Neural cell (in vitro differentiated cells): ENCODE measurements at regions not wholly inside any gene's neighbourhood (a gene's known extent, or its start where the extent isn't known, plus 50 kb on each side); places are given as distances from the start of the nearest gene placed in this dataset.

Experiments
- H2AFZ ChIP-seq: fragments of 200-600, 300-800 bp; sonication (generic), shearing (Covaris generic); 2 replicates; pipeline ENCODE4 v1.6.0; 2014; ENCODE audit warnings: low read depth, mild to moderate bottlenecking, antibody characterized with exemption, low read length, moderate library complexity
- H3F3A ChIP-seq: fragments of 200-600 bp; shearing (Covaris generic); 2 replicates; pipeline ENCODE4 v1.6.1; 2016; ENCODE audit warnings: mild to moderate bottlenecking, moderate library complexity, mixed read lengths, antibody characterized with exemption, low read length; ENCODE audit not compliant: insufficient read depth, poor library complexity, severe bottlenecking
- H3K27ac ChIP-seq: fragments of 200-600, 300-800 bp; sonication (generic), shearing (Covaris generic); 2 replicates; pipeline ENCODE4 v1.5.1; 2014; ENCODE audit warnings: mild to moderate bottlenecking, low read length, moderate library complexity
- H3K27me3 ChIP-seq: fragments of 300-800, 200-600 bp; sonication (generic), shearing (Covaris generic); 2 replicates; pipeline ENCODE4 v1.6.0; 2014; ENCODE audit warnings: mild to moderate bottlenecking, low read depth, low read length, moderate library complexity; ENCODE audit not compliant: insufficient read depth
- H3K36me3 ChIP-seq: fragments of 300-800, 200-600 bp; sonication (generic), shearing (Covaris generic); 2 replicates; pipeline ENCODE4 v1.5.1; 2014; ENCODE audit warnings: mild to moderate bottlenecking, antibody characterized with exemption, low read length, moderate library complexity; ENCODE audit not compliant: insufficient read depth
- H3K4me2 ChIP-seq: fragments of 300-800, 200-600 bp; sonication (generic), shearing (Covaris generic); 2 replicates; pipeline ENCODE4 v1.6.0; 2014; ENCODE audit warnings: mild to moderate bottlenecking, low read length
- H3K4me3 ChIP-seq: fragments of 300-800, 200-600 bp; sonication (generic), shearing (Covaris generic); 2 replicates; pipeline ENCODE4 v1.5.1; 2014; ENCODE audit warnings: mild to moderate bottlenecking, low read length, moderate library complexity
- H3K79me2 ChIP-seq: fragments of 200-600 bp; shearing (Covaris generic); replicated peaks from 2 replicates; pipeline ENCODE4 v1.6.0; 2014; ENCODE audit warnings: mild to moderate bottlenecking, low read length, moderate library complexity; ENCODE audit not compliant: insufficient read depth
- H3K9ac ChIP-seq: fragments of 300-800, 200-600 bp; sonication (generic), shearing (Covaris generic); 2 replicates; pipeline ENCODE4 v1.6.1; 2016; ENCODE audit warnings: mild to moderate bottlenecking, low read length, mixed read lengths
- H3K9me2 ChIP-seq: fragments of 200-600 bp; shearing (Covaris generic); 2 replicates; pipeline ENCODE4 v1.6.1; 2016; ENCODE audit warnings: mild to moderate bottlenecking, low read length, mixed read lengths; ENCODE audit not compliant: insufficient read depth
- H3K9me3 ChIP-seq: fragments of 200-600, 300-800 bp; sonication (generic), shearing (Covaris generic); 2 replicates; pipeline ENCODE4 v1.6.1; 2016; ENCODE audit warnings: mild to moderate bottlenecking, mixed run types, low read length, moderate library complexity, mixed read lengths
- H4K20me1 ChIP-seq: fragments of 200-600 bp; shearing (Covaris generic); 2 replicates; pipeline ENCODE4 v1.6.1; 2016; ENCODE audit warnings: mild to moderate bottlenecking, mixed run types; ENCODE audit not compliant: insufficient read depth
- CTCF ChIP-seq: fragments of 450-650 bp; IDR thresholded peaks from 2 replicates; pipeline ENCODE4 v1.5.1; 2014; ENCODE audit warnings: antibody characterized with exemption, mild to moderate bottlenecking, moderate library complexity; ENCODE audit not compliant: poor library complexity, severe bottlenecking
- EP300 ChIP-seq: fragments of 450-650 bp; conservative IDR thresholded peaks from 2 replicates; pipeline ENCODE4 v1.6.1; 2014; ENCODE audit warnings: antibody characterized with exemption, mild to moderate bottlenecking, moderate library complexity; ENCODE audit not compliant: poor library complexity, severe bottlenecking
- EZH2 ChIP-seq: fragments of 200-600, 300-800 bp; shearing (Covaris generic), sonication (generic); IDR thresholded peaks from 2 replicates; pipeline ENCODE4 v1.6.1; 2014; ENCODE audit warnings: antibody characterized with exemption, low read length, borderline replicate concordance, mild to moderate bottlenecking; ENCODE audit not compliant: insufficient read depth, poor library complexity, severe bottlenecking
- MXI1 ChIP-seq: fragments of 450-650 bp; conservative IDR thresholded peaks from 2 replicates; pipeline ENCODE4 v1.6.1; 2014; ENCODE audit warnings: antibody characterized with exemption, mild to moderate bottlenecking; ENCODE audit not compliant: poor library complexity, severe bottlenecking
- POLR2AphosphoS5 ChIP-seq: IDR thresholded peaks from 2 replicates; pipeline ENCODE4 v1.6.1; 2012
- RAD21 ChIP-seq: fragments of 450-650 bp; conservative IDR thresholded peaks from 2 replicates; pipeline ENCODE4 v1.6.1; 2014; ENCODE audit warnings: antibody characterized with exemption, mild to moderate bottlenecking, moderate library complexity
- SMC3 ChIP-seq: fragments of 450-650 bp; conservative IDR thresholded peaks from 2 replicates; pipeline ENCODE4 v1.6.1; 2014; ENCODE audit warnings: antibody characterized with exemption, mild to moderate bottlenecking, moderate library complexity; ENCODE audit not compliant: poor library complexity
- TAF1 ChIP-seq: IDR thresholded peaks from 2 replicates; pipeline ENCODE4 v1.6.1; 2012; ENCODE audit warnings: low read depth
- TF ChIP-seq, protein P1 (sequence below): IDR thresholded peaks from 2 replicates; pipeline ENCODE4 v1.6.1; 2012; ENCODE audit warnings: borderline replicate concordance

GRCh38 chr4:100842856-100843255 is 325.0 kb upstream of the EMCN start:
- Histone ChIP-seq H3K36me3 (no peaks in the 10 kb centered on the region), H3K9me2 (no peaks in the 10 kb centered on the region), H3F3A (no peaks in the 10 kb centered on the region), H2AFZ (no peak overlapping the region), H3K9ac (no peak overlapping the region), H3K27me3 (no peaks in the 10 kb centered on the region), H4K20me1 (no peaks in the 10 kb centered on the region), H3K4me2 (no peak overlapping the region), H3K4me3 (no peak overlapping the region), H3K27ac (no peak overlapping the region), H3K79me2 (no peaks in the 10 kb centered on the region), H3K9me3 (no peaks in the 10 kb centered on the region)
- TF ChIP-seq, protein P1, sequence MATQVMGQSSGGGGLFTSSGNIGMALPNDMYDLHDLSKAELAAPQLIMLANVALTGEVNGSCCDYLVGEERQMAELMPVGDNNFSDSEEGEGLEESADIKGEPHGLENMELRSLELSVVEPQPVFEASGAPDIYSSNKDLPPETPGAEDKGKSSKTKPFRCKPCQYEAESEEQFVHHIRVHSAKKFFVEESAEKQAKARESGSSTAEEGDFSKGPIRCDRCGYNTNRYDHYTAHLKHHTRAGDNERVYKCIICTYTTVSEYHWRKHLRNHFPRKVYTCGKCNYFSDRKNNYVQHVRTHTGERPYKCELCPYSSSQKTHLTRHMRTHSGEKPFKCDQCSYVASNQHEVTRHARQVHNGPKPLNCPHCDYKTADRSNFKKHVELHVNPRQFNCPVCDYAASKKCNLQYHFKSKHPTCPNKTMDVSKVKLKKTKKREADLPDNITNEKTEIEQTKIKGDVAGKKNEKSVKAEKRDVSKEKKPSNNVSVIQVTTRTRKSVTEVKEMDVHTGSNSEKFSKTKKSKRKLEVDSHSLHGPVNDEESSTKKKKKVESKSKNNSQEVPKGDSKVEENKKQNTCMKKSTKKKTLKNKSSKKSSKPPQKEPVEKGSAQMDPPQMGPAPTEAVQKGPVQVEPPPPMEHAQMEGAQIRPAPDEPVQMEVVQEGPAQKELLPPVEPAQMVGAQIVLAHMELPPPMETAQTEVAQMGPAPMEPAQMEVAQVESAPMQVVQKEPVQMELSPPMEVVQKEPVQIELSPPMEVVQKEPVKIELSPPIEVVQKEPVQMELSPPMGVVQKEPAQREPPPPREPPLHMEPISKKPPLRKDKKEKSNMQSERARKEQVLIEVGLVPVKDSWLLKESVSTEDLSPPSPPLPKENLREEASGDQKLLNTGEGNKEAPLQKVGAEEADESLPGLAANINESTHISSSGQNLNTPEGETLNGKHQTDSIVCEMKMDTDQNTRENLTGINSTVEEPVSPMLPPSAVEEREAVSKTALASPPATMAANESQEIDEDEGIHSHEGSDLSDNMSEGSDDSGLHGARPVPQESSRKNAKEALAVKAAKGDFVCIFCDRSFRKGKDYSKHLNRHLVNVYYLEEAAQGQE, result no peak
- TF ChIP-seq POLR2AphosphoS5 (no peak), EZH2 (no peak)

DNA sequence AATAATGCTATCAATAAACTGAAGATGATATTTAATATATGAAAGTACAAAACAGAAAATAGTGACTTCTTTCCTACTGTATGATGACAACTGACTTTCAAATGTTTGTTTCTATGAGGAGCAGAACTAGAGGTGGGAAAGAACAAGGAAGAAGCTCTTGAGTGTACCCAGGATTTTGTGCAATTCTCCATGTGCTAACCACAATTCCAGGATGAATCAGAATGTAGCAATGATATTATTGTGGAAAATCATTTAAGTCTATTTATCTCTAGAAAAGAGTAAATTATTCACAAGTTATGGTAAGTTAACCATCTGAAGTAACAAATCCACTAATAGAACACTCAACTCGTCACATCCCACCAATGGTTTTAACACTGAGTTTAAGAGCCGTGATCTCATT is 324.1 kb upstream of the EMCN start:
- H3K9ac ChIP-seq, result no peak overlapping the region
- H3K79me2 ChIP-seq, result no peaks in the 10 kb centered on the region
- no peaks in the 10 kb centered on the region for H3K9me3 ChIP-seq
- no peaks in the 10 kb centered on the region for H3K9me2 ChIP-seq
- H2AFZ ChIP-seq, result no peak overlapping the region
- no peaks in the 10 kb centered on the region for H3K36me3 ChIP-seq
- no peak for TF ChIP-seq TAF1
- no peak for TF ChIP-seq SMC3
- no peak for TF ChIP-seq EZH2
- no peak for TF ChIP-seq MXI1
- TF ChIP-seq EP300, result no peak
- TF ChIP-seq CTCF, result no peak
- TF ChIP-seq POLR2AphosphoS5, result no peak
- TF ChIP-seq, protein P1, result no peak
- TF ChIP-seq RAD21, result no peak
- no peak overlapping the region for H3K27ac ChIP-seq
- H3K4me3 ChIP-seq, result no peak overlapping the region
- H3K4me2 ChIP-seq, result no peak overlapping the region
- no peaks in the 10 kb centered on the region for H3F3A ChIP-seq
- H4K20me1 ChIP-seq, result no peaks in the 10 kb centered on the region
- no peaks in the 10 kb centered on the region for H3K27me3 ChIP-seq
